ENCODE measurements at regions not wholly inside any gene's neighbourhood (a gene's known extent, or its start where the extent isn't known, plus 50 kb on each side); places are given as distances from the start of the nearest gene placed in this dataset.
"Not testable (repeated sequence)": the region's sequence is repeated elsewhere in the genome, so short reads cannot be mapped to it uniquely, and the experiment has no call there.

- TF ChIP-seq, protein P1, sequence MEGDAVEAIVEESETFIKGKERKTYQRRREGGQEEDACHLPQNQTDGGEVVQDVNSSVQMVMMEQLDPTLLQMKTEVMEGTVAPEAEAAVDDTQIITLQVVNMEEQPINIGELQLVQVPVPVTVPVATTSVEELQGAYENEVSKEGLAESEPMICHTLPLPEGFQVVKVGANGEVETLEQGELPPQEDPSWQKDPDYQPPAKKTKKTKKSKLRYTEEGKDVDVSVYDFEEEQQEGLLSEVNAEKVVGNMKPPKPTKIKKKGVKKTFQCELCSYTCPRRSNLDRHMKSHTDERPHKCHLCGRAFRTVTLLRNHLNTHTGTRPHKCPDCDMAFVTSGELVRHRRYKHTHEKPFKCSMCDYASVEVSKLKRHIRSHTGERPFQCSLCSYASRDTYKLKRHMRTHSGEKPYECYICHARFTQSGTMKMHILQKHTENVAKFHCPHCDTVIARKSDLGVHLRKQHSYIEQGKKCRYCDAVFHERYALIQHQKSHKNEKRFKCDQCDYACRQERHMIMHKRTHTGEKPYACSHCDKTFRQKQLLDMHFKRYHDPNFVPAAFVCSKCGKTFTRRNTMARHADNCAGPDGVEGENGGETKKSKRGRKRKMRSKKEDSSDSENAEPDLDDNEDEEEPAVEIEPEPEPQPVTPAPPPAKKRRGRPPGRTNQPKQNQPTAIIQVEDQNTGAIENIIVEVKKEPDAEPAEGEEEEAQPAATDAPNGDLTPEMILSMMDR (conservative IDR thresholded peaks at IDR 0.05; ENCODE audit: low read length) = no peak
- no peak for DNase-seq (ENCODE audit: low read depth)
These were observed 1113.0 kb upstream of the TMEM132C start for GRCh38 chr12:127153996-127154395.

DNA sequence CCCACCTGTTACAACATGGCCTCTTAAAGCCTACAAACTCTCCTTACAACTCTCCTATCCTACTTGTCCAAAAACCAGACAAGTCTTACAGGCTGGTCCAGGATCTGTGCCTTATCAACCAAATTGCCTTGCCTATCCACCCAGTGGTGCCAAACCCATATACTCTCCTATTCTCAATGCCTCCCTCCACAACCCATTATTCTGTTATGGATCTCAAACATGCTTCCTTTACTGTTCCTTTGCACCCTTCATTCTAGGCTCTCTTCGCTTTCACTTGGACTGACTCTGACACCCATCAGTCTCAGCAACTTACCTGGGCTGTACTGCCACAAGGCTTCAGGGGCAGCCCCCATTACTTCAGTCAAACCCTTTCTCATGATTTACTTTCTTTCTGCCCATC, 1112.1 kb upstream of the TMEM132C start:
- H3K4me3 ChIP-seq (ENCODE audit: low read length); DNase-seq (ENCODE audit: low read depth): not testable (repeated sequence)

More at GRCh38 chr12:127153996-127154395, 1113.0 kb upstream of the TMEM132C start:
- H3K4me3 ChIP-seq (ENCODE audit: low read length) = no peak overlapping the region

DNA sequence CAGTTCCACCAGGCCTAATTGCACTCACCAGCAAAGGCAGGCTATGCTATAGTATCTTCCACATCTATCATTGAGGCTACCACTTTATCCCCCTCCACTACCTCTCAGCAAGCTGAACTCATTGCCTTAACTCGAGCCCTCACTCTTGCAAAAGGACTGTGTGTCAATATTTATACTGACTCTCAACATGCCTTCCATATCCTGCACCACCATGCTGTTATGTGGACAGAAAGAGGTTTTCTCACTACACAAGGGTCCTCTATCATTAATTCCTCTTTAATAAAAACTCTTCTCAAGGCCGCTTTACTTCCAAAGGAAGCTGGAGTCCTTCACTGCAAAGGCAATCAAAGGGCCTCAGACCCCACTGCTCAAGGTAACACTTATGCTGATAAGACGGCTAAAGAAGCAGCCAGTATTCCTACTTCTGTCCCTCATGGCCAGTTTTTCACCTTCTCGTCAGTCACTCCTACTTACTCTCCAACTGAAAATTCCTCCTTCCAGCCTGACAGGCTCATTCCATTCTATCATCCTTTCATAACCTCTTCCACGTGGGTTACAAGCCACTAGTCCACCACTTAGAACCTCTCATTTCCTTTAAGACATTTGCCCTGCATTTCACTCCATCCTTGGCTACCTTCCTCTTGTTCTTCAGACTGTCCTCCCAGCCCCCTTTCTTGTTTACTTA, 1110.9 kb upstream of the TMEM132C start:
- not testable (repeated sequence) for DNase-seq (ENCODE audit: low read depth); H3K4me3 ChIP-seq (ENCODE audit: low read length)

GRCh38 chr12:127157501-127158366, 1109.2 kb upstream of the TMEM132C start:
- not testable (repeated sequence) for DNase-seq (ENCODE audit: low read depth)

GRCh38 chr12:127158385-127159061, 1108.4 kb upstream of the TMEM132C start:
- H3K4me3 ChIP-seq (ENCODE audit: low read length) = no peak overlapping the region
- TF ChIP-seq, protein P1 (conservative IDR thresholded peaks at IDR 0.05; ENCODE audit: low read length) = no peak
- no peak for DNase-seq (ENCODE audit: low read depth)

More at GRCh38 chr12:127157501-127158366, 1109.2 kb upstream of the TMEM132C start:
- not testable (repeated sequence) for H3K4me3 ChIP-seq (ENCODE audit: low read length)

- DNase-seq (ENCODE audit: low read depth) = no peak
- no peak overlapping the region for H3K4me3 ChIP-seq (ENCODE audit: low read length)
- TF ChIP-seq, protein P1 (conservative IDR thresholded peaks at IDR 0.05; ENCODE audit: low read length) = no peak
These were observed 1105.5 kb upstream of the TMEM132C start for GRCh38 chr12:127161466-127161865.

DNA sequence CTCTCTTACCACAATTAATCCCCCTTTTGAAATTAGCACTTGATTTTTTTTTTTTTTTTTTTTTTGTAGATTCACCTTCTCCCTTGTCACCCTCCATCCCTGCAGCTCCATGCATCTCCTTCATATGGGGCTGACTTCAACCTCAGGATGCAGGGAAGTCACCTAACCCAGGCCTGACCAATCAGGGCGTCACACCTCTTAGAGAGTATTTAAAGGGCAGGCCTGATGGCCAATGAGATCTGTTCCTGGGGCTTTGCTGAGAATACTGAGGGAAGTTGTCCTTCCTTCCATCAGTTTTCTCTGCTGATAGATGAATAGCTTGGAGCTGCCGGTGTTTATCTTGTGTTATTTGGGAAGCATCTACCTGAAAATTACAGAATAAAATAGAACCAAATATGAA, 1104.7 kb upstream of the TMEM132C start:
- TF ChIP-seq, protein P1 (conservative IDR thresholded peaks at IDR 0.05; ENCODE audit: low read length) = no peak
- no peak for DNase-seq (ENCODE audit: low read depth)

DNA sequence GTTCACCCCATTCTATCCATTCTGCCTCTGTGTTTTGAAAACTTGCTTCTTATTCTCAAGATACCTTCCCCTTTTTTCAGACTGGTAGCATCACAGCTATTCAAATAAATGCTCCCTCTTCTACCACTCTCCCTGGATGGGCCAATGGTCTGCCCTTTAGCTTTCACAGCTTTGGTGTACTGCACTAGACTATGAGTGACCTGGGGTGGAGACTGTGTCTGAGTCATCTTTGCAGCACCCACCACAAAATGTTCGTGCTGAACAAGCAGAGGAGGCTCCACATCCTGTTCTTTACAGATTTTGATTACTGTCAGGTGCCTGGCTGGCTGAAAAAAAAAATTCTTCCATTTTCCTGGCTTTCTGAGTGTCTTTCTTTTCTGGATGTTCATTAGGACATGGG, 1104.1 kb upstream of the TMEM132C start:
- no peak overlapping the region for H3K4me3 ChIP-seq (ENCODE audit: low read length)
- DNase-seq (ENCODE audit: low read depth) = peak; percentile 74
- TF ChIP-seq, protein P1 (conservative IDR thresholded peaks at IDR 0.05; ENCODE audit: low read length) = no peak

More for the DNA sequence above, 1104.7 kb upstream of the TMEM132C start:
- no peak overlapping the region for H3K4me3 ChIP-seq (ENCODE audit: low read length)

Measured in AG10803 (cell line).